ENCODE measurements at regions not wholly inside any gene's neighbourhood (a gene's known extent, or its start where the extent isn't known, plus 50 kb on each side); places are given as distances from the start of the nearest gene placed in this dataset.

DNA sequence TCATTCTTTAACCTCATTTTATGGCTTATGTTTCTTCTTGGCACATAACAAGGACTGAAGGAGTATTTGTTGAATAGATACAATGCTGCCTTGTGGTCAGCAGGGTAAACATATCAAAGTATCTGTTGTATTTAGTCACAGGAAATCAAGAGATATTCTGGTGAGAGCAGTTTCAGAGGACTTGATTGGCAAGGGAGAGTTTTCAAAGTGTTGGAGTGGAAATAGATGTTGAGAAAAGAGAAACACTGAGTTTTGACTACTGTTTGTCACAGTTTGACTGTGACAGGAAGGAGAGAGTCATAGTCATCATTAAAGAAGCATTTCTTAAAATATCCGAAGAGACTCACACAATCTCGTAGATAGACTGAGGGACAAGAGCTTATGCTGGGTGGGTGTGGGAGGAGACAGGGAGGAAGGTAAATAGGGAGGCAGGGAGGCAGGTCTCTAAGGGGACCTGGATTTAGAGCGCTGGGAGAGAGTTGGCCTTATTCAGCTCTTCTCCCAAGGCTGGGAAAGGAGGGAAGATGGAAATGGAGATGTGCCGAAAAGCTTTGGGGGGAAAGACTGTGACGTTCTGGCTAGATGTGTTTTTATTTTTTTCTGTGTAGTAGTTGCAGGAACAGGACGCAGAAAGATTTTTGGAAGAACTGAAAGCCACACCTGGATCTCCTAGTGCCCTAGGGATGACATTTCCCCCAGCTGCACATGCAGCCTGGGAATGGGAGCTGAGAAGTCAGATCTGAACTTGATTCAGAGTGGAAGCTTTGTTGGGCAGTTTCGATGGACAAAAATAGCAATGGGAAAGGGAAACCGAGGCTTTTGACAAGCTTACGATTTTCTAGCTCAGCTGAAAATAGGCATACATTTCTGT, 65.0 kb upstream of the IFNGR1 start:
- TF ChIP-seq, protein P1, sequence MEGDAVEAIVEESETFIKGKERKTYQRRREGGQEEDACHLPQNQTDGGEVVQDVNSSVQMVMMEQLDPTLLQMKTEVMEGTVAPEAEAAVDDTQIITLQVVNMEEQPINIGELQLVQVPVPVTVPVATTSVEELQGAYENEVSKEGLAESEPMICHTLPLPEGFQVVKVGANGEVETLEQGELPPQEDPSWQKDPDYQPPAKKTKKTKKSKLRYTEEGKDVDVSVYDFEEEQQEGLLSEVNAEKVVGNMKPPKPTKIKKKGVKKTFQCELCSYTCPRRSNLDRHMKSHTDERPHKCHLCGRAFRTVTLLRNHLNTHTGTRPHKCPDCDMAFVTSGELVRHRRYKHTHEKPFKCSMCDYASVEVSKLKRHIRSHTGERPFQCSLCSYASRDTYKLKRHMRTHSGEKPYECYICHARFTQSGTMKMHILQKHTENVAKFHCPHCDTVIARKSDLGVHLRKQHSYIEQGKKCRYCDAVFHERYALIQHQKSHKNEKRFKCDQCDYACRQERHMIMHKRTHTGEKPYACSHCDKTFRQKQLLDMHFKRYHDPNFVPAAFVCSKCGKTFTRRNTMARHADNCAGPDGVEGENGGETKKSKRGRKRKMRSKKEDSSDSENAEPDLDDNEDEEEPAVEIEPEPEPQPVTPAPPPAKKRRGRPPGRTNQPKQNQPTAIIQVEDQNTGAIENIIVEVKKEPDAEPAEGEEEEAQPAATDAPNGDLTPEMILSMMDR (IDR thresholded peaks at IDR 0.05; ENCODE audit: borderline replicate concordance, extremely low read depth, low read length, poor library complexity, severe bottlenecking), result no peak
- no peak for TF ChIP-seq EZH2 (IDR thresholded peaks at IDR 0.05; ENCODE audit: borderline replicate concordance, low read depth, low read length, severe bottlenecking)

Data from DND-41 (cell line).